Activated CD4-positive, alpha-beta memory T cell treated with anti-CD3 and anti-CD28 coated beads, Interleukin-2, amount 10 ng/mL, durations not matched to agents 7 days and 5 days (primary cell): ENCODE measurements at regions not wholly inside any gene's neighbourhood (a gene's known extent, or its start where the extent isn't known, plus 50 kb on each side); places are given as distances from the start of the nearest gene placed in this dataset.

Source experiments
- CTCF ChIA-PET: fragments of 350-600 bp; sonication (Branson Sonifier 250); formaldehyde crosslinking; loops from one replicate; lab custom pipeline; 2021; ENCODE audit warnings: antibody characterized with exemption, inconsistent platforms; lab: Charles Lee
- POLR2A ChIA-PET: fragments of 350-600 bp; sonication (Branson Sonifier 250); formaldehyde crosslinking; loops from one replicate; lab custom pipeline; 2021; ENCODE audit warnings: antibody characterized with exemption; lab: Charles Lee
- DNase-seq: peaks from one replicate; pipeline ENCODE4 v3.0.0-alpha.2; 2020
- H3K27ac Mint-ChIP-seq: one replicate; pipeline ENCODE4 v1.8.0; 2021; ENCODE audit warnings: mild to moderate bottlenecking, mixed read lengths
- H3K27me3 Mint-ChIP-seq: one replicate; pipeline ENCODE4 v1.8.0; 2021; ENCODE audit warnings: mixed read lengths
- H3K36me3 Mint-ChIP-seq: one replicate; pipeline ENCODE4 v1.8.0; 2021; ENCODE audit warnings: low read depth, mixed read lengths
- H3K4me1 Mint-ChIP-seq: one replicate; pipeline ENCODE4 v1.8.0; 2021; ENCODE audit warnings: mixed read lengths
- H3K4me3 Mint-ChIP-seq: one replicate; pipeline ENCODE4 v1.8.0; 2021; ENCODE audit warnings: mild to moderate bottlenecking, mixed read lengths
- H3K9me3 Mint-ChIP-seq: one replicate; pipeline ENCODE4 v1.8.0; 2021; ENCODE audit warnings: mixed read lengths

GRCh38 chr6:8269094-8269493 is 166.3 kb downstream of the SLC35B3 start:
- DNase-seq, result no peak
- H3K4me1 Mint-ChIP-seq, result no peaks in the 10 kb centered on the region

DNA sequence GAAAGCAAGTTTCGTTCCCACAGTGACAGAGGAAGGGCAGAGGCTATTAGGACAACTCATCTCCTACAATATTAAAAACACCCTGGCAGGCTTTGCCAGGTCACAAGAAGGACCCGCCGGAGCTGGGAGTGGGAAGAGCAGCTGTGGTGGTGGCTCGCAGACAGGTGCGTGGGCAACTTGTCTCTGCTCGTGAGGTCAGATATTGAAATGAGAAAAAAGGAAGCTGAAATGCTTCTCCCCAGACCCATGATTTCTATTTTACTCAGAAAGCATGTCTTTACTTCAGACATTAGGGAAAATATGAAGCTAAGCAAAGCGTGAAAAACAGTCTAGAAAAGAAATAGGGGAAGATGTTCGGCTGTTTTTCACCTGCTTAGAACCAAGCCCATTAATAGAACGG is 166.3 kb upstream of the EEF1E1 start:
- DNase-seq, result no peak
- Mint-ChIP-seq H3K27ac (no peak overlapping the region), H3K4me1 (no peaks in the 10 kb centered on the region), H3K9me3 (no peaks in the 10 kb centered on the region), H3K36me3 (no peaks in the 10 kb centered on the region), H3K27me3 (no peaks in the 10 kb centered on the region), H3K4me3 (no peak overlapping the region)
- CTCF ChIA-PET, result no interaction called here
- POLR2A ChIA-PET, result no interaction called here

More at GRCh38 chr6:8269094-8269493, 166.3 kb downstream of the SLC35B3 start:
- H3K27ac Mint-ChIP-seq, result no peak overlapping the region
- H3K4me3 Mint-ChIP-seq, result no peak overlapping the region
- ChIA-PET POLR2A (no interaction called here), CTCF (no interaction called here)
- no peaks in the 10 kb centered on the region for H3K27me3 Mint-ChIP-seq
- H3K36me3 Mint-ChIP-seq, result no peaks in the 10 kb centered on the region
- no peaks in the 10 kb centered on the region for H3K9me3 Mint-ChIP-seq

DNA sequence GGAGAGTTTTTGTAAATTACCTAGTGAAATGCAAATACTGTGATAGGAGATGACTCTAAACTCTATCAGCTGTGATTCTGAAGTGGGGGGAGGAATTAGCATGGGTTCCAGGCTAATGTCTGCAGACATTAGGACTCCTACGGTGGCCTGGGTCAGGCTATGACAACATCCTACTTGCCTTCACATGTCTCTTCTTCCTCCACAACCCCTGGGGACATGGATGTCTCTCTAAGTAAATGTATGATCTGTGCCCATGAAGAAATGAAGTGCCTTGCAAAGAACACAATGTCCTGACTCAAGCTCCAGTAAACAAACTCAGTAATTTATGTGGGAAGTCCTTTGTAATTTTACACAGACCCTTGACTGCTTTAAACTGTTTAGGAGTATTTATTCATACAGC is 165.8 kb upstream of the EEF1E1 start:
- POLR2A ChIA-PET, result no interaction called here
- no peak for DNase-seq
- Mint-ChIP-seq H3K4me3 (no peak overlapping the region), H3K27me3 (no peaks in the 10 kb centered on the region), H3K27ac (no peak overlapping the region), H3K4me1 (no peaks in the 10 kb centered on the region), H3K9me3 (no peaks in the 10 kb centered on the region), H3K36me3 (no peaks in the 10 kb centered on the region)
- CTCF ChIA-PET, result no interaction called here

GRCh38 chr6:8260610-8261009 is 158.3 kb upstream of the EEF1E1 start:
- ChIA-PET CTCF (interaction anchor here (0.7 kb wide), 1 partner anchor 1447 kb away, joined by 3 read pairs; no protein-coding TSS in a partner anchor), POLR2A (no interaction called here)
- no peaks in the 10 kb centered on the region for H3K4me1 Mint-ChIP-seq
- H3K27me3 Mint-ChIP-seq, result no peaks in the 10 kb centered on the region
- no peak overlapping the region for H3K27ac Mint-ChIP-seq
- no peaks in the 10 kb centered on the region for H3K9me3 Mint-ChIP-seq
- no peak overlapping the region for H3K4me3 Mint-ChIP-seq
- no peak for DNase-seq
- H3K36me3 Mint-ChIP-seq, result no peaks in the 10 kb centered on the region

- POLR2A ChIA-PET, result no interaction called here
- Mint-ChIP-seq H3K27ac (no peak overlapping the region), H3K27me3 (no peaks in the 10 kb centered on the region), H3K9me3 (no peaks in the 10 kb centered on the region), H3K4me1 (no peaks in the 10 kb centered on the region), H3K4me3 (no peak overlapping the region), H3K36me3 (no peaks in the 10 kb centered on the region)
- DNase-seq, result no peak
- CTCF ChIA-PET, result no interaction called here
Measured at GRCh38 chr6:8246403-8246802, 144.1 kb upstream of the EEF1E1 start.

GRCh38 chr6:8245726-8246125 is 143.4 kb upstream of the EEF1E1 start:
- CTCF ChIA-PET, result no interaction called here
- no peaks in the 10 kb centered on the region for H3K9me3 Mint-ChIP-seq
- H3K27me3 Mint-ChIP-seq, result no peaks in the 10 kb centered on the region

DNA sequence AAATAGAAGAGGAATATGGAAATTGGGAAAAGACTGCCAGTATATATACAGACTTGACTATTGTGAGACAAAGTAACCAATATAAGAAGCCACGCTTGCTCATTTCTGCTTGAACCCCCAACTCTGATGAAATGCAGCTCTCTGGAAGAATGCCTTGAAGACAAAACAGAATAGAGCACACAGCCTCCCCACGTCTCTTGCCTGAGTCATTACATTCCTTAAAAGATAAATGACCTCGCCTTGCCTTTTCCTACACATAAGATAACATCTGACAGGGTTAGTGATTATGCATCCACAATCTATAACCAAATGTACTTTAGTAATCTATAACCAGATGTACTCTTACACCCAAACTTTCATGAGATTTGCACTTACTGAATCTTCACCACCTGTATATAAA is 141.1 kb upstream of the EEF1E1 start:
- ChIA-PET POLR2A (no interaction called here), CTCF (no interaction called here)
- Mint-ChIP-seq H3K4me1 (no peaks in the 10 kb centered on the region), H3K27me3 (no peaks in the 10 kb centered on the region), H3K9me3 (no peaks in the 10 kb centered on the region), H3K36me3 (no peaks in the 10 kb centered on the region), H3K27ac (no peak overlapping the region), H3K4me3 (no peak overlapping the region)
- no peak for DNase-seq

More at GRCh38 chr6:8245726-8246125, 143.4 kb upstream of the EEF1E1 start:
- no peak overlapping the region for H3K27ac Mint-ChIP-seq
- H3K4me1 Mint-ChIP-seq, result no peaks in the 10 kb centered on the region
- H3K4me3 Mint-ChIP-seq, result no peak overlapping the region
- H3K36me3 Mint-ChIP-seq, result no peaks in the 10 kb centered on the region
- POLR2A ChIA-PET, result no interaction called here
- no peak for DNase-seq

- CTCF ChIA-PET, result interaction anchor here (0.7 to 0.9 kb wide), 2 partner anchors 24 to 25 kb away, joined by 3 to 4 read pairs; no protein-coding TSS in a partner anchor
- Mint-ChIP-seq H3K4me1 (no peaks in the 10 kb centered on the region), H3K27ac (no peak overlapping the region), H3K9me3 (no peaks in the 10 kb centered on the region), H3K27me3 (no peaks in the 10 kb centered on the region), H3K4me3 (no peak overlapping the region), H3K36me3 (no peaks in the 10 kb centered on the region)
- no peak for DNase-seq
- POLR2A ChIA-PET, result no interaction called here
Measured at GRCh38 chr6:8242885-8243284, 140.5 kb upstream of the EEF1E1 start.

- no peaks in the 10 kb centered on the region for H3K4me1 Mint-ChIP-seq
- DNase-seq, result no peak
- no peak overlapping the region for H3K4me3 Mint-ChIP-seq
- H3K27ac Mint-ChIP-seq, result no peak overlapping the region
- no peaks in the 10 kb centered on the region for H3K9me3 Mint-ChIP-seq
- no peaks in the 10 kb centered on the region for H3K36me3 Mint-ChIP-seq
- H3K27me3 Mint-ChIP-seq, result no peaks in the 10 kb centered on the region
- POLR2A ChIA-PET, result no interaction called here
- CTCF ChIA-PET, result interaction anchor here (1.0 kb wide), 1 partner anchor 20 kb away, joined by 3 read pairs; no protein-coding TSS in a partner anchor
Measured at GRCh38 chr6:8240301-8240700, 138.0 kb upstream of the EEF1E1 start.

- H3K4me1 Mint-ChIP-seq, result no peaks in the 10 kb centered on the region
- no peak overlapping the region for H3K27ac Mint-ChIP-seq
- no peak overlapping the region for H3K4me3 Mint-ChIP-seq
- H3K36me3 Mint-ChIP-seq, result no peaks in the 10 kb centered on the region
- ChIA-PET POLR2A (no interaction called here), CTCF (interaction anchor here (1.0 kb wide), 1 partner anchor 19 kb away, joined by 3 read pairs; no protein-coding TSS in a partner anchor)
- no peaks in the 10 kb centered on the region for H3K9me3 Mint-ChIP-seq
- no peak for DNase-seq
- H3K27me3 Mint-ChIP-seq, result no peaks in the 10 kb centered on the region
Measured at GRCh38 chr6:8238773-8239683, 136.7 kb upstream of the EEF1E1 start.

DNA sequence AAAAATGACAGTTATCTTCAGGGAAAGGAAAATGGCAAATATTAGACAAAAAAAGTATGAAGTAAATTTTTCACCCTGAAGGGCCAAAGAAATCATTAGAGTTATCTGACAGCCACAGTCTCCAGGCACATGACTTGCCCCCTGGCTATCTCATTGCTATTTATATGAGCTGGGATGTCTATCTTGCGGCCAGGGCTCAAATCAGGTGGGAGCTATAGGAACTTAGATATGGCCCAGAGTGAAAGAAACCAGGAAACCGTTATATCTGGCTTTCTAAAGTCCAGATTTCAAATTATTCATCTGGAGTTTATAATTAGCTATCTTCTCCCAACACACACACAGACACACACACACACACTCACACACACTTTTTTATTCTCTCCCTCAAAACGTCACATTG is 135.3 kb upstream of the EEF1E1 start:
- H3K27me3 Mint-ChIP-seq, result no peaks in the 10 kb centered on the region
- H3K36me3 Mint-ChIP-seq, result no peaks in the 10 kb centered on the region
- DNase-seq, result no peak
- no peaks in the 10 kb centered on the region for H3K4me1 Mint-ChIP-seq
- no peak overlapping the region for H3K4me3 Mint-ChIP-seq
- H3K27ac Mint-ChIP-seq, result no peak overlapping the region
- ChIA-PET POLR2A (no interaction called here), CTCF (no interaction called here)
- H3K9me3 Mint-ChIP-seq, result no peaks in the 10 kb centered on the region

DNA sequence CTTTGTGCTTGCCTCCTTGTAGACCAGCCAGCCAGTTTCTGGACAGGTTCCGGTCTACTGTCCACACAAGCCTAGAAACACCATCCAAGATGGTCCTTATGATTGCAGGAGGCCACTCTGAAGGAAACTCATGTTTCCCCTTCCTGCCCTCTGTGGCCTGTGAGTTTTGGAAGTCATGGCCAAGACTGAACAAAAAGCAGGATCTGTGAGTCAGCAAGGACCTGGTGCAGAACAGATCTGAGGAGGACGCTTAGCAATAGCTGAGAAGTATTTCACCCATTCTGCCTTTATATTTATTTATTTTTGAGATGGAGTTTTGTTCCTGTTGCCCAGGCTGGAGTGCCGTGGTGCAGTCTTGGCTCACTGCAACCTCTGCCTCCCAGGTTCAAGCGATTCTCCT is 134.6 kb upstream of the EEF1E1 start:
- no peaks in the 10 kb centered on the region for H3K36me3 Mint-ChIP-seq
- H3K4me3 Mint-ChIP-seq, result no peak overlapping the region

DNA sequence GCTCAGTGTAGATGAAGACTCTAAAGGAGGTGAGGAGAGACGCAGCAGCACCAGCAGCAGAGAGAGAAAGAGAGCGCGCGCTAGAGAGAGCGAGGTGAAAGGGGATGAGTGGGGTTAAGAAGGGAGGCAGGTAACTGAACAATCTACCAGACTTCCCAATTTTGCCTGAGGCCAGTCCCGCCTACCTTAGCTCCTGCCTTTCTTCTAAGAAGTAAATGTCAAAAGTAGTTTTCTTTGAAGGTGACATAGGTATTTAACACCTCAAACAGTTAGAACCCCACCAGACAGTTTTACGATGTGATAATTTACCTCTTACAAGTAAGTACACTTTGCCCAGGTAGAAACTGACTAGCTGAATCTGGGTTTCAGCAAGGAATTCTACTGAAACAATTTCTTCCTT is 132.0 kb upstream of the EEF1E1 start:
- ChIA-PET POLR2A (no interaction called here), CTCF (no interaction called here)
- Mint-ChIP-seq H3K9me3 (no peaks in the 10 kb centered on the region), H3K4me3 (no peak overlapping the region), H3K27me3 (no peaks in the 10 kb centered on the region), H3K27ac (no peak overlapping the region), H3K4me1 (no peaks in the 10 kb centered on the region), H3K36me3 (no peaks in the 10 kb centered on the region)
- DNase-seq, result no peak

More for the DNA sequence above, 134.6 kb upstream of the EEF1E1 start:
- Mint-ChIP-seq H3K27me3 (no peaks in the 10 kb centered on the region), H3K9me3 (no peaks in the 10 kb centered on the region), H3K4me1 (no peaks in the 10 kb centered on the region), H3K27ac (no peak overlapping the region)
- ChIA-PET POLR2A (no interaction called here), CTCF (no interaction called here)
- no peak for DNase-seq

DNA sequence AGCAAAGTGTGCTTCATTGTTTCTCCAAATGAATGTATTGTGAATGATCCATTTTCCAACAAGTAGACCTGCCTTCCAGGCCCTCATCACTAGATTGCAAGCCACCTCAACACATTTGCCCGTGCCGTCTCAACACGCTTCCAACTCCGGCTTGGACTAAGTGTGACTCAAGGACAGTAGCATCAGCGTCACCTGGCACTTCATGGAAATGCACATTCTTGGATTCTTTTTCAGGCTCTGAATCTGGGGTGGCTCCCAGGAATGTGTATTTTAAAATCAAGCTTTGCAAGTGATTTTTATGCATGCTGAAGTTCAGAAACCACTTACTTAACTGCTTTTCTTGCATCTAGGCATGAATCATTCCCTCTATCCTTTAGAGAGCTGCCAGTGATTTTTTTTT is 129.6 kb upstream of the EEF1E1 start:
- H3K4me1 Mint-ChIP-seq, result no peaks in the 10 kb centered on the region
- CTCF ChIA-PET, result no interaction called here
- POLR2A ChIA-PET, result no interaction called here
- no peak for DNase-seq
- H3K9me3 Mint-ChIP-seq, result no peaks in the 10 kb centered on the region
- H3K27ac Mint-ChIP-seq, result no peak overlapping the region
- no peak overlapping the region for H3K4me3 Mint-ChIP-seq
- H3K27me3 Mint-ChIP-seq, result no peaks in the 10 kb centered on the region
- H3K36me3 Mint-ChIP-seq, result no peaks in the 10 kb centered on the region
